Tibial nerve (tissue), 4 donors: ENCODE measurements at regions not wholly inside any gene's neighbourhood (a gene's known extent, or its start where the extent isn't known, plus 50 kb on each side); places are given as distances from the start of the nearest gene placed in this dataset.

ENCODE experiments used
- CTCF ChIP-seq, 5 experiments: fragments of 200-600 bp in 3 of 5; fragments of 450-650 bp in 2 of 5; sonication (generic) in 3 of 5; IDR thresholded peaks; one replicate each; pipeline ENCODE4 v1.5.1; 2016 to 2019; ENCODE audit warnings: antibody characterized with exemption in 5 of 5, mild to moderate bottlenecking in 3 of 5, moderate library complexity in 2 of 5
- EP300 ChIP-seq, 2 donors: sonication (generic); formaldehyde crosslinking; IDR thresholded peaks; one replicate each; pipeline ENCODE4 v1.6.1; 2017; ENCODE audit warnings: antibody characterized with exemption in 2 of 2, mild to moderate bottlenecking in 1 of 2
- POLR2A ChIP-seq, 2 donors: fragments of 450-650 bp; IDR thresholded peaks; one replicate each; pipeline ENCODE4 v1.6.1; 2017; ENCODE audit warnings: antibody characterized with exemption in 2 of 2, mild to moderate bottlenecking in 2 of 2, moderate library complexity in 2 of 2

- no peak for TF ChIP-seq EP300 (IDR thresholded peaks at IDR 0.05)
- TF ChIP-seq CTCF (IDR thresholded peaks at IDR 0.05): no peak
- TF ChIP-seq POLR2A (IDR thresholded peaks at IDR 0.05): no peak
These were observed 96.2 kb upstream of the SLC38A2 start for GRCh38 chr12:46468813-46469212.
